Activated T-helper 2 cell treated with anti-CD3 and anti-CD28 coated beads, Interferon-gamma antibody, Interleukin-2, Interleukin-4, amounts not matched to agents 10 μg/mL and 5 μg/mL and 100 μg/mL, durations not matched to agents 14 hours and 24 hours and 36 hours (primary cell): ENCODE measurements at regions not wholly inside any gene's neighbourhood (a gene's known extent, or its start where the extent isn't known, plus 50 kb on each side); places are given as distances from the start of the nearest gene placed in this dataset.

Experiments used
- DNase-seq: peaks from one replicate; pipeline ENCODE4 v3.0.0; 2021; ENCODE audit warnings: low spot score
- H3K27ac Mint-ChIP-seq: one replicate; pipeline ENCODE4 v1.8.0; 2021; ENCODE audit warnings: mixed read lengths
- H3K27me3 Mint-ChIP-seq: one replicate; pipeline ENCODE4 v1.8.0; 2021; ENCODE audit warnings: low read depth, mixed read lengths
- H3K36me3 Mint-ChIP-seq: one replicate; pipeline ENCODE4 v1.8.0; 2021; ENCODE audit warnings: low read depth, mixed read lengths
- H3K4me1 Mint-ChIP-seq: one replicate; pipeline ENCODE4 v1.8.0; 2021; ENCODE audit warnings: low read depth, mixed read lengths
- H3K4me3 Mint-ChIP-seq: one replicate; pipeline ENCODE4 v1.8.0; 2021; ENCODE audit warnings: low read depth, mild to moderate bottlenecking, moderate library complexity, mixed read lengths
- H3K9me3 Mint-ChIP-seq: one replicate; pipeline ENCODE4 v1.8.0; 2021; ENCODE audit warnings: mixed read lengths
- intact Hi-C: fragments of 100-400 bp; cut with micrococcal nuclease; formaldehyde crosslinking; loops from one replicate; pipeline ENCODE4 v1.15.1; 2023

DNA sequence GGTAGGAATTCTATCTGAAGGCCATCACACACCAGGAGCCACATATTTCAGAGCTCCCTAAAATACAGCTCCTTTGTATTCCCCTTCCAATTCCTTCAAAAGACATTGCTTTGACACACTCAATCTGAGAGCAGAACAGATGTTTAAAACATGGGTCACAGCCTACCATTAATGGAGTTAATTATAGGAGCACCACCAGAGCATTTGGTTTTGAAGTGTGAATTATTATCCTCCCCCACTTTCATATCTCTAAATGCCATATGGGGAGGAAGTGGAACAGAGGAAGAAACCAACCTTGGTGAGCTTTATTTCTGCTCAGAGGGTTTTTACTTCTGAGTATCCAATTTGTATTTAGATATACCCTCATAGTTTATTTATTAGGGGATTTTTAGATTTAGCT lies 50.7 kb upstream of the TNFRSF21 start:
- Mint-ChIP-seq H3K27me3 (peaks cover 12% of the 10 kb centered on the region), H3K9me3 (no peaks in the 10 kb centered on the region), H3K36me3 (no peaks in the 10 kb centered on the region), H3K4me3 (no peak overlapping the region), H3K27ac (no peak overlapping the region), H3K4me1 (no peaks in the 10 kb centered on the region)
- intact Hi-C loops: no loop called here
- no peak for DNase-seq

DNA sequence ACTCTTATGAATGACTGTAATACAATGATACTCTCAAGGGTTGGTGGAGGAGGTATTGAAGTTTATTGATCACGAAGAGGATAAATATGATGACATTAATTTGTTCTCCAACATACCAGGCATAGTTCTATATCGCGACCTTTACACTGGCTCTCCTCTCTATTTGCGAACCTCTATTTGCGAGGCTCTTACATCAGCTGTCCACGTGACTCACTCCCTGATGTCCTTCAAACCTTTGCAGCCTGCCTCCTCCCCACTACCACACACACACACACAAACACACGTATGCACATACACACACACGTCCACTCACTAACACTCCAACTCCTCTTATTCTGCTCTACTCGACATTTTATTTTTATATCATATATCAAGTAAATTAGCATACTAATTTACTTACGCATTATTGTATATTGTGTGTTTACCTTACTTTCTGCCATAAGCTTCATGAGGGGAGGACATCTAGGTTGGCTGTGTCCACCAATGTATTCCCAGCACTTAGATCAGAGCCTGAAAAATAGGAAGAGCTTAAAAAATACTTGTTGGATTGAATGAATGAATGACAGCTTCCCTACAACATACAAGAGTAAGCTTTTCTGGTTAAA lies 53.3 kb upstream of the TNFRSF21 start:
- no peaks in the 10 kb centered on the region for H3K9me3 Mint-ChIP-seq
- H3K27ac Mint-ChIP-seq: no peak overlapping the region
- intact Hi-C loops: no loop called here
- H3K4me1 Mint-ChIP-seq: no peaks in the 10 kb centered on the region
- H3K36me3 Mint-ChIP-seq: no peaks in the 10 kb centered on the region
- H3K4me3 Mint-ChIP-seq: no peak overlapping the region
- no peak for DNase-seq
- H3K27me3 Mint-ChIP-seq: peaks cover 12% of the 10 kb centered on the region

DNA sequence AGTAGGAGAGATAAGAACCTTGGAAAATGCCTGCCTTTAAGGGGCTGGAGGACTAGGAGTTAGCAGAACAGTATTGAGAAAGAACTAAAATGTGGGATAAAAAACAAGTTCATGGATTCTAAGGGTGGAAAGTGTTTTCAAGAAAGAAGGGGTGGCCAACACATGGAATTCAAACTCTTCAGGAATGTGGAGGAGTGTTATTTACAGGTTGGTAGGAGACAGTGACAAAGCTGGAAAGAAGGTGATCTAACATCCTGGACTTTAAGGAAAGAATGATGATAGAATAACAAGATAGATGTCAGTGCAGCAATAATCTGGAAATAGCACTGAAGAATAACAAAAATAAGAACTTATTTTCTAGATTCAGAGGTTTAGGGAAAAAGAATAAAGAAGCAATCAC lies 54.0 kb upstream of the TNFRSF21 start:
- Mint-ChIP-seq H3K36me3 (no peaks in the 10 kb centered on the region), H3K27ac (no peak overlapping the region), H3K9me3 (no peaks in the 10 kb centered on the region), H3K4me1 (no peaks in the 10 kb centered on the region), H3K4me3 (no peak overlapping the region), H3K27me3 (peaks cover 12% of the 10 kb centered on the region)
- intact Hi-C loops: no loop called here
- DNase-seq: no peak

DNA sequence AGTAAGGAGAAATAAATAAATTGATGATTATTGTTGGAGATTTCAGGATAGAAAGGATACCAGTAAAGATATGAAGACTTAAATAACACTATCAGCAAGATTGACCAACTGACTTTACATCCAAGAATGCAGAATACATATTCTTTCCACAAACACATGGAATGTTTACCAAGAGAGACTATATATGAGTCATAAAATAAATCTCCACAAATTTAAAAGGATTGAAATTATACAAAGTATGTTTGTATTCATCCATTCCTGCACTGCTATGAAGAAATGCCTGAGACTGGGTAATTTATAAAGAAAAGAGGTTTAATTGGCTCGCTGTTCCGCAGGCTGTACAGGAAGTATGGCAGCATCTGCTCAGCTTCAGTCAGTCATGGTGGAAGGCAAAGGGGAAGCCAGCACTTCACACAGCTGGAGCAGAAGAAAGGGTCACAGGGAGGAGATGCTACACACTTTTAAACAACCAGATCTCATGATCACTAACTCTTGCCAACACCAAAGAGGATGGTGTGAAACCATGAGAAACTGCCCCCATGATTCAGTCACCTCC lies 56.7 kb upstream of the TNFRSF21 start:
- Mint-ChIP-seq H3K27ac (no peak overlapping the region), H3K4me3 (no peak overlapping the region)

DNA sequence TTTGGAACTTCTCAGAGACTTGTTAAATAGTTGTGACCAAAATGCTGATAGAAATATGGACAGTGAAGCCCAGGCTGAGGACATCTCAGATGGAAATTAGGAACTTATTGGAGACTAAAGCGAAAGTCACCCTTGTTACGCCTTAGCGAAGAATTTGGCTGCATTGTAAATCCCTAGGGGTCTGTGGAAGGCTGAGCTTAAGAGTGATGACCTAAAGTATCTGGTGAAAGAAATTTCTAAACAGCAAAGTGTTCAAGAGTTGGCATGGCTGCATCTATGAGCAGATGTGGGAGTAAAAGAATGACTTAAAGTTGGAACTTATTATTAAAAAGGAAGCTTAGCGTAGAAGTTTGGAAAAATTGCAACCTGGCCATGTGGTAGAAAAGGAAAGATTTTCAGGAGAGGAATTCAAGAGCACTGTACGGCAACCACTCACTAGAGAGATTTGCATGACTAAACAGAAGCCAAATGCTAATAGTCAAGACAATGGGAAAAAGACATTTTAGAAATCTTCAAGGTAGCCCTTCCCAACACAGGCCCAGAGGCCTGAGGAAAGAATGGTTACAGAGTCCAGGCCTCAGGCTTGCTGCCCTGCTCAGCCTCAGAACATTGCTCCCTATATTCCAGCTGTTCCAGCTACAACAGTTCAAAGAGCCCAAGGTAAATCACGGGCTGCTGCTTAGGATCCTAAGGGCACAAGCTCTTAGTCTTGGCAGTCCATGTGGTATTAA lies 61.6 kb upstream of the TNFRSF21 start:
- no peak overlapping the region for H3K27ac Mint-ChIP-seq

More for the DNA sequence above, 56.7 kb upstream of the TNFRSF21 start:
- H3K4me1 Mint-ChIP-seq: no peaks in the 10 kb centered on the region
- DNase-seq: no peak
- H3K9me3 Mint-ChIP-seq: no peaks in the 10 kb centered on the region
- H3K36me3 Mint-ChIP-seq: no peaks in the 10 kb centered on the region
- peaks cover 7% of the 10 kb centered on the region for H3K27me3 Mint-ChIP-seq
- intact Hi-C loops: no loop called here

DNA sequence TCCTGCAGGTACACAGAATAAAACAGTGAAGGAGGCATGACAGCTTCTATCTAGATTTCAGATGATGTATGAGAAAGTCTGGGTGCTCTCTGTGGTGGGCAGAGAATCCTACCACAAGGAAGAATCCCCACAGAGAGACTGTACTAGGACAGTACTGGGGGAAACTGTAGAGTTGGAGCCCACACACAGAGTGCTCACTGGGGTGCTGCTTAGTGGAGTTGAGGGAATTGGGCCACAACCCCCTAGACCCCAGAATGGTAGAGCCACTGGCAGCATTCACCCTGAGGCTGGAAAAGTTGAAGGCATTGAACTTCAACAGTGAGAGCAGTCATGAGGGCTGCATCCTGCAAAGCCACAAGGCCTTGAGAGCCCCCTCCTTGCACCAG lies 62.2 kb upstream of the TNFRSF21 start:
- Mint-ChIP-seq H3K4me1 (peaks cover 5% of the 10 kb centered on the region), H3K27me3 (peaks cover 4% of the 10 kb centered on the region), H3K9me3 (no peaks in the 10 kb centered on the region), H3K36me3 (no peaks in the 10 kb centered on the region), H3K27ac (no peak overlapping the region), H3K4me3 (no peak overlapping the region)
- DNase-seq: no peak
- intact Hi-C loops: no loop called here

More for the DNA sequence above, 61.6 kb upstream of the TNFRSF21 start:
- Mint-ChIP-seq H3K4me1 (no peaks in the 10 kb centered on the region), H3K4me3 (no peak overlapping the region), H3K27me3 (no peaks in the 10 kb centered on the region), H3K9me3 (no peaks in the 10 kb centered on the region), H3K36me3 (no peaks in the 10 kb centered on the region)
- no peak for DNase-seq
- intact Hi-C loops: no loop called here

DNA sequence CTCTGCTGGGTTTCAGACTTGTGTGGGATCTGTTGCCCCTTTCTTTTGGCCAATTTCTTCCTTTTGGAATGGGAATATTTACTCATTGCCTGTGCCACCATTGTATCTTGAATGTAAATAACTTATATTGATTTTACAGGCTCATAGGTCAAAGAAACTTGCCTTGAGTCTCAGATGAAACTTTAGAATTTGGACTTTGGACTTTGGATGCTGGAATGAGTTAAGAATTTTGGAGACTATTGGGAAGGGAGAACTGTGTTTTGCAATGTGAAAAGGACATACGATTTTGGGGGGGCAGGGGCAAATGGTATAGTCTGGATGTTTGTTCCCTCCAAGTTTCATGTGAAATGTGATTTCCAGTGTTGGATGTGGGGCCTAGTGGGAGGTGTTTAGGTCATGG lies 62.6 kb upstream of the TNFRSF21 start:
- intact Hi-C loops: no loop called here
- peaks cover 4% of the 10 kb centered on the region for H3K27me3 Mint-ChIP-seq
- no peak overlapping the region for H3K4me3 Mint-ChIP-seq
- H3K27ac Mint-ChIP-seq: no peak overlapping the region
- DNase-seq: no peak
- H3K4me1 Mint-ChIP-seq: peaks cover 5% of the 10 kb centered on the region
- H3K9me3 Mint-ChIP-seq: no peaks in the 10 kb centered on the region
- no peaks in the 10 kb centered on the region for H3K36me3 Mint-ChIP-seq

DNA sequence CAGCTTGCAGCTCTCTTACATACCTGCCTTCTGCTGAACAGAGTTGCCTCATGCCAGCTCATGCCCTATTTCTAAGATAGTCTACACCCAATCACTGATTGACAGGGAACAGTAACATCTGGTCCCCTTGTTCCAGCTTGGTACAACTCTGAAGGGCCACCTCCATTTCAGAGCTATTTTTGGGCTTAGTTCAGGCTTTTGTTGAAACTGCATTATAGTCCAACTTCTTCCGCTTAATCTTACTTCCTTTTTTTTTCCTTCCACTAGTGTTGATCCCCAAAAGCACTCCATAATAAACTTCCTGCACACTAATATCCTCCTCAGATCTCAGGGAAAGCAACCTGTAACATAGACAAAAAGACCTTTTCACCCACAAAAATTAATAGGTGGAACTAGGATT lies 65.7 kb upstream of the TNFRSF21 start:
- DNase-seq: no peak
- Mint-ChIP-seq H3K27ac (no peak overlapping the region), H3K4me1 (peaks cover 5% of the 10 kb centered on the region), H3K27me3 (peaks cover 7% of the 10 kb centered on the region), H3K9me3 (no peaks in the 10 kb centered on the region), H3K36me3 (no peaks in the 10 kb centered on the region), H3K4me3 (no peak overlapping the region)
- intact Hi-C loops: no loop called here

DNA sequence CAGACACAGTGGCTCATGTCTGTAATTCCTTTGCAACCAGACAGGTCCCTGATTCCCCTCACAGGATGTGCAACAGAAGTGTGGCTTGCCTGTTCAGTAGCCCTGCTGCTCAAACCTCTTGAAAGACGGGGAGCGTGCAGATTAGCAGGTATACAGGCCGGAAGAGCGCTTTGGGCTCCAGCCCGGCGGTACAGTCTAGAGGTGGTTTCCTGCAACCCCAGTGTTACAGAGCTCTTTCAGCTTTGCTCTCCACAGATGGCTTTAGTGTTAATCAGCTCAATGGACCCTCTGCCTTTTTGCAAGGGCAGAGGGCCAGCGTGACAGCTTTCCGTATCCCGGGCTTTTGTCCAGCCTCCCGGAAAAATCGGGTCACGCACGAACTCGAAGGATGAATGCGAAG lies 67.2 kb upstream of the TNFRSF21 start:
- Mint-ChIP-seq H3K9me3 (no peaks in the 10 kb centered on the region), H3K4me3 (no peak overlapping the region), H3K36me3 (no peaks in the 10 kb centered on the region), H3K4me1 (peaks cover 5% of the 10 kb centered on the region), H3K27me3 (peaks cover 7% of the 10 kb centered on the region), H3K27ac (no peak overlapping the region)
- intact Hi-C loops: no loop called here
- DNase-seq: no peak

DNA sequence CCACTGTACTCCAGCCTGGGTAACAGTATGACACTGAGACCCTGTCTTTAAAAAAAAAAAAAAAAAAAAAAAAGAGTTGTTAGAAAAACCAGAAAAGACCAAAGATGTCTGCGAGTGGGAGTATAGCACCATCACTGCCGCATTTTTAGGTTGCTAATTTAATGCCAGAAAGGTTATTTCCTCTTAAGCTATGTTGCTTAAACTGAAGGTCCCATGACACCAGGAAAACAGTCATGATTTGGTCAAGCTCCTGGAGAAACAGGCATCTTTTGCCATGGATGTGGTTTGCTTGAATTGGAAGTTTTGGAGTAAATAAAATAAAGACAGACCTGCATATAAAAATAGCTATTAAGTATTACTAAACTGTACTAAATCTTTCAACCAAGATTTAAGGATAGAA lies 68.3 kb upstream of the TNFRSF21 start:
- intact Hi-C loops: no loop called here
- peaks cover 5% of the 10 kb centered on the region for H3K4me1 Mint-ChIP-seq
- H3K4me3 Mint-ChIP-seq: no peak overlapping the region
- H3K36me3 Mint-ChIP-seq: no peaks in the 10 kb centered on the region
- no peak for DNase-seq
- H3K27me3 Mint-ChIP-seq: peaks cover 7% of the 10 kb centered on the region
- no peaks in the 10 kb centered on the region for H3K9me3 Mint-ChIP-seq
- no peak overlapping the region for H3K27ac Mint-ChIP-seq

DNA sequence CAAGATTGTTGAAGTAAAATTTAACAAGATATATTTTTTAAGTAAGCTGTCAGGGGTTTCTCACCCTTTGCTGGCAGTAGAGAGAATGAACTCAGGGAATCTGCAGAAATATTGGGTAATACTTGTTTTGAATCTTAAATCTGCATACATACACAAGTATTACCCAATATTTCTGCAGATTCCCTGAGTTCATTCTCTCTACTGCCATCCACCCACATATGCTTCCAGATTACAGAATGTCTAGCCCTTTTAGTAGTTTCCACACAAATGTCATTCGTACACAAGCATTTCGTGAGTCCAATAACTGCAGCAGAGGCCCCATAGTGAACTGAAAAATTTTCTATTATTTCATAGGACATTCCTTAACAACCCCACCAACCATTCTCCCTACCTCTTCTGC lies 69.6 kb upstream of the TNFRSF21 start:
- Mint-ChIP-seq H3K27me3 (peaks cover 7% of the 10 kb centered on the region), H3K9me3 (peaks cover 5% of the 10 kb centered on the region), H3K27ac (no peak overlapping the region), H3K36me3 (no peaks in the 10 kb centered on the region), H3K4me1 (peaks cover 5% of the 10 kb centered on the region), H3K4me3 (no peak overlapping the region)
- intact Hi-C loops: no loop called here
- no peak for DNase-seq

DNA sequence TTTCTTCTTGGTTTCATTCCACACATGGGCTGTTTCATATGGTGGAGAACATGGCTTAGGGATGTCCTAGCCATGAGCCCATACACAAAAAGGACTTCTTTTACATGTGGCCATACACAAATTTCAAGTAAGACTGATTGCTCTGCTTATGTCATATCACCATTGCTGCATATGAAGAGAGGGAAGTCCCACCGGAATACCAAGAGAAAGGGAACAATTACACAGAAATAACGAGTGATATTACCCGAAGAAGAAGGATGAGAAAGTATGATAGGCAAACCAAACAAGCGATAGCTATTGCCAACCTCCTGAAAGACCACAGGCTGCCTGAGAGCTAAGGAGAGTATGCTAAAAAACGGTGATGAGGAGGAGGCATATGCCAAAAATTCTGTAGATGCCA lies 70.5 kb upstream of the TNFRSF21 start:
- Mint-ChIP-seq H3K9me3 (peaks cover 5% of the 10 kb centered on the region), H3K4me1 (peaks cover 5% of the 10 kb centered on the region), H3K36me3 (no peaks in the 10 kb centered on the region), H3K27me3 (peaks cover 10% of the 10 kb centered on the region), H3K4me3 (no peak overlapping the region), H3K27ac (no peak overlapping the region)
- intact Hi-C loops: no loop called here
- no peak for DNase-seq

DNA sequence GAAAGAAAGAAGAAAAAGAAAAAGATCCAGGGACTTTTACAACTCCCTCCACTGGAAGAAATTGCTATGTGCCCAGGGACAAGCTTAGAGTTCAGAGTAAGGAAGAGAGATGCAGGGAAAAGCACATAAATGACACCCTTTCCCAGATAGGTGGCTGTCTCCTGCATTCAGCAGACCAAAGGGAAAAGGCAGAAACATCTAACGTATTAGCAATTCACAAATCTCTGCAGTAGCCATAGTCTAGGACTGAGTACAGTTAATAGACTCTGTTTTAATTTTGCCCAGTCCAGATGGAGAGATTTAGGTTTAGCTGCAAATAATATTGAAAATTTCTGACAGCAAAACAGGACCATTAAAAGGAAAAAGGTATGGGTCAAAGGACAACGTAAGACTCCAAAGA lies 71.3 kb upstream of the TNFRSF21 start:
- intact Hi-C loops: no loop called here
- peaks cover 5% of the 10 kb centered on the region for H3K4me1 Mint-ChIP-seq
- peaks cover 5% of the 10 kb centered on the region for H3K9me3 Mint-ChIP-seq
- H3K27me3 Mint-ChIP-seq: peaks cover 10% of the 10 kb centered on the region
- DNase-seq: no peak
- H3K27ac Mint-ChIP-seq: no peak overlapping the region
- H3K4me3 Mint-ChIP-seq: no peak overlapping the region
- H3K36me3 Mint-ChIP-seq: no peaks in the 10 kb centered on the region
